A549 (cell line): ENCODE measurements at regions not wholly inside any gene's neighbourhood (a gene's known extent, or its start where the extent isn't known, plus 50 kb on each side); places are given as distances from the start of the nearest gene placed in this dataset.

ENCODE experiments used
- ATAC-seq, 2 experiments: fragments of 200-7000 bp in 1 of 2; fragments of >200 bp in 1 of 2; cut with Nextera tagmentation in 1 of 2; cut with Tn5 transposase in 1 of 2; 3 replicates each; pipeline versions ENCODE4 v1.8.0 to v1.9.1; 2018 to 2020; ENCODE audit warnings: mild to moderate bottlenecking in 1 of 2, moderate library complexity in 1 of 2
- CTCF ChIA-PET: fragments of 300-600 bp; sonication (Branson Sonifier 250); formaldehyde crosslinking; extraction: SDS; loops from one replicate; lab custom pipeline; 2021; ENCODE audit warnings: antibody characterized with exemption, inconsistent platforms; lab: Yijun Ruan, JAX
- POLR2A ChIA-PET: fragments of 350-600 bp; formaldehyde crosslinking; extraction: SDS; loops from one replicate; lab custom pipeline; 2021; ENCODE audit warnings: antibody characterized with exemption, inconsistent platforms; lab: Yijun Ruan, JAX
- DNase-seq, 2 experiments: peaks; one replicate each; pipeline versions ENCODE4 v3.0.0 to v3.0.0-alpha.2; 2011 to 2016; ENCODE audit warnings: low read depth in 1 of 2, low spot score in 1 of 2
- FAIRE-seq: peaks from 2 replicates; lab custom pipeline; 2011; peaks lifted over from hg19 to GRCh38; lab: Jason Lieb, UNC
- H3K27ac ChIP-seq, 2 experiments: fragments of >200 bp; sonication (Bioruptor Twin); formaldehyde crosslinking; 3 replicates each; pipeline ENCODE4 v1.5.1; 2016 to 2017
- H3K4me1 ChIP-seq: fragments of >200 bp; sonication (Bioruptor Twin); formaldehyde crosslinking; 3 replicates; pipeline ENCODE4 v1.6.1; 2016
- H3K4me2 ChIP-seq: fragments of >200 bp; sonication (Bioruptor Twin); formaldehyde crosslinking; 3 replicates; pipeline ENCODE4 v1.6.1; 2016
- H3K4me3 ChIP-seq: fragments of >200 bp; sonication (Bioruptor Twin); formaldehyde crosslinking; 3 replicates; pipeline ENCODE4 v1.5.1; 2016
- H3K9me3 ChIP-seq: fragments of >200 bp; sonication (Bioruptor Twin); formaldehyde crosslinking; 3 replicates; pipeline ENCODE4 v1.6.1; 2016
- ATOH8 ChIP-seq: fragments of 250-450 bp; sonication (Bioruptor Pico); IDR thresholded peaks from 2 replicates; pipeline ENCODE4 v1.5.0; 2020; ENCODE audit warnings: low read depth, mild to moderate bottlenecking, moderate library complexity
- EHF ChIP-seq: fragments of 250-450 bp; sonication (Bioruptor Pico); IDR thresholded peaks from 2 replicates; pipeline ENCODE4 v1.5.0; 2020; ENCODE audit warnings: mild to moderate bottlenecking
- EHMT2 ChIP-seq: fragments of 200-600 bp; sonication (generic); IDR thresholded peaks from 2 replicates; pipeline ENCODE4 v1.6.1; 2016; ENCODE audit warnings: antibody characterized with exemption, low read depth, mild to moderate bottlenecking, moderate library complexity
- FOSL2 ChIP-seq, 2 experiments: fragments of 450-650 bp in 1 of 2; fragments of >200 bp in 1 of 2; sonication (Bioruptor Twin) in 1 of 2; formaldehyde crosslinking; IDR thresholded peaks; 2 replicates each; pipeline versions ENCODE4 v1.5.0 to v1.6.1; 2016 to 2020; ENCODE audit warnings: mild to moderate bottlenecking in 1 of 2, moderate library complexity in 1 of 2
- GATA3 ChIP-seq: IDR thresholded peaks from 2 replicates; pipeline ENCODE4 v1.6.1; 2012; ENCODE audit warnings: borderline replicate concordance
- HES2 ChIP-seq: fragments of >200 bp; sonication (Bioruptor Twin); formaldehyde crosslinking; IDR thresholded peaks from 2 replicates; pipeline ENCODE4 v1.6.1; 2016
- HOXA7 ChIP-seq: fragments of 250-450 bp; sonication (Bioruptor Pico); IDR thresholded peaks from 2 replicates; pipeline ENCODE4 v1.5.0; 2020; ENCODE audit warnings: mild to moderate bottlenecking, moderate library complexity
- HOXB13 ChIP-seq: fragments of 250-450 bp; sonication (Bioruptor Pico); IDR thresholded peaks from 2 replicates; pipeline ENCODE4 v1.5.0; 2020; ENCODE audit warnings: low read depth, mild to moderate bottlenecking, moderate library complexity
- HOXB5 ChIP-seq: fragments of 250-450 bp; sonication (Bioruptor Pico); IDR thresholded peaks from 2 replicates; pipeline ENCODE4 v1.5.0; 2020; ENCODE audit warnings: mild to moderate bottlenecking, moderate library complexity
- JUN ChIP-seq, 2 experiments: fragments of >200 bp; sonication (Bioruptor Twin); formaldehyde crosslinking; IDR thresholded peaks; 2 replicates in 1 of 2; 3 replicates in 1 of 2; pipeline ENCODE4 v1.6.1; 2016 to 2017
- KDM1A ChIP-seq: fragments of 200-600 bp; sonication (generic); IDR thresholded peaks from 2 replicates; pipeline ENCODE4 v1.6.1; 2016; ENCODE audit warnings: low read depth, mild to moderate bottlenecking
- KDM5A ChIP-seq: fragments of 200-600 bp; sonication (generic); IDR thresholded peaks from 2 replicates; pipeline ENCODE4 v1.6.1; 2016; ENCODE audit warnings: antibody characterized with exemption, mild to moderate bottlenecking
- MAFK ChIP-seq: fragments of 450-650 bp; IDR thresholded peaks from 2 replicates; pipeline ENCODE4 v1.6.1; 2014; ENCODE audit not compliant: partially characterized antibody
- NR3C1 ChIP-seq: fragments of >200 bp; sonication (Bioruptor Twin); formaldehyde crosslinking; IDR thresholded peaks from 3 replicates; pipeline ENCODE4 v1.6.1; 2017
- PBX3 ChIP-seq: IDR thresholded peaks from 2 replicates; pipeline ENCODE4 v1.6.1; 2012
- PHF8 ChIP-seq: fragments of 200-600 bp; sonication (generic); IDR thresholded peaks from 2 replicates; pipeline ENCODE4 v1.6.1; 2016; ENCODE audit warnings: low read depth, mild to moderate bottlenecking, antibody characterized with exemption, moderate library complexity, borderline replicate concordance
- POLR2A ChIP-seq: IDR thresholded peaks from 2 replicates; pipeline ENCODE4 v1.6.1; 2012; ENCODE audit warnings: mild to moderate bottlenecking, low read length
- POLR2AphosphoS2 ChIP-seq: conservative IDR thresholded peaks from 2 replicates; pipeline ENCODE4 v1.6.1; 2012; ENCODE audit warnings: low read length, improper control_type of control experiment, inconsistent platforms
- RAD21 ChIP-seq, 2 experiments: fragments of >200 bp in 1 of 2; sonication (Bioruptor Twin) in 1 of 2; formaldehyde crosslinking in 1 of 2; IDR thresholded peaks in 1 of 2; conservative IDR thresholded peaks in 1 of 2; 2 replicates in 1 of 2; 3 replicates in 1 of 2; pipeline ENCODE4 v1.6.1; 2012 to 2018; ENCODE audit warnings: inconsistent platforms in 1 of 2
- TFCP2L1 ChIP-seq: fragments of 250-450 bp; sonication (Bioruptor Pico); IDR thresholded peaks from 2 replicates; pipeline ENCODE4 v1.5.0; 2021; ENCODE audit warnings: mild to moderate bottlenecking
- ZFP36 ChIP-seq: fragments of 450-650 bp; IDR thresholded peaks from 2 replicates; pipeline ENCODE4 v1.6.1; 2014; ENCODE audit warnings: borderline replicate concordance; ENCODE audit not compliant: partially characterized antibody
- ZNF302 ChIP-seq: fragments of 250-450 bp; sonication (Bioruptor Pico); IDR thresholded peaks from 2 replicates; pipeline ENCODE4 v1.9.0; 2021; ENCODE audit warnings: inconsistent platforms, mild to moderate bottlenecking, moderate library complexity
- WGBS: methylation state at CpG from one replicate; pipeline ENCODE4 v1.1.6; 2017; ENCODE audit errors: missing lambda C conversion rate; 5-methylcytosine and 5-hydroxymethylcytosine counted together
- TF ChIP-seq, protein P1 (sequence below): fragments of 250-450 bp; sonication (Bioruptor Pico); IDR thresholded peaks from 2 replicates; pipeline ENCODE4 v1.5.0; 2021; ENCODE audit warnings: mild to moderate bottlenecking, moderate library complexity, borderline replicate concordance

DNA sequence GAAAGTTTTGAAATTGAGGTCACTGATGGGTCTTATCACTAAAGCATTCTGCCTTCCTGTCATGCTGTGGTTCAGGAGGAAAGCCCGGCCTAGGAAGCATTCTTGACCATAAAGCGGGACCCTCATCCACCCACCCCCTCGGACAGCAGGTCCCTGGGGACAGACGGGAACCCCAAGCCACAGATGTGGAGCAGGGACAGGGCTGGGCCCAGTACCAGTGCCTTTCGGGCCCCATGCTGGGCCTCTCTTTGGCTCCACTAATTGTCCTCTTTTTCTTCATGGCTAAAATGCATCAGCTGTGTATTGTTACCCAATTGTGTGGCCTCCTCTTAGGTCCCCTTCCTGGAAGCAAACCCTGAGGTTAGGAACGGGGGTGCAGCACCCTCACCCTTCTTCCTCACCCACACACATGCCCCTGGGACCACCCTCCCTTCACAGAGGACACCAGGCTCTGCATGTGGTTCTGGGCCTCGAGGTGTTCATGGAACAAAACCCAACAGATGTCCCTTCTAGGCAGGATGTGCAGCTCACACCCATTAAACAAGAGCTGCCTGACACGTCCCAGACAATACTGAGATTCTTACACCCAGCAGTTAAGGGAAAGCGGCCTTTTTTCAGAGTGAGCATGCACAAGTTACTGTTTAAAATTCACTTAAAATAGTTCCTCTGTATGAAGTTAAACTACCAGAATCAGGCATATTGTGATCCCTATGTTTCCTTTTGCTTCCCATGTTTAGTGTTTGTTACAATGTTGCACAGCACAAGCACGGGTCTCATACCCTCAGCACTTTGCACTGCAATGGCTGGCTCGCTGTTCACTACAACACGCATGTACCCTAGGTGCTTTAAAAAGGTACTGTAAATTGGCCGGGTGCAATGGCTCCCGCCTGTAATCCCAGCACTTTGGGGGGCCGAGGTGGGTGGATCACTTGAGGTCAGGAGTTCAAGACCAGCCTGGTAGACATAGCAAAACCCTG lies 807.6 kb downstream of the BRD1 start (continued):
- TF ChIP-seq, protein P1, sequence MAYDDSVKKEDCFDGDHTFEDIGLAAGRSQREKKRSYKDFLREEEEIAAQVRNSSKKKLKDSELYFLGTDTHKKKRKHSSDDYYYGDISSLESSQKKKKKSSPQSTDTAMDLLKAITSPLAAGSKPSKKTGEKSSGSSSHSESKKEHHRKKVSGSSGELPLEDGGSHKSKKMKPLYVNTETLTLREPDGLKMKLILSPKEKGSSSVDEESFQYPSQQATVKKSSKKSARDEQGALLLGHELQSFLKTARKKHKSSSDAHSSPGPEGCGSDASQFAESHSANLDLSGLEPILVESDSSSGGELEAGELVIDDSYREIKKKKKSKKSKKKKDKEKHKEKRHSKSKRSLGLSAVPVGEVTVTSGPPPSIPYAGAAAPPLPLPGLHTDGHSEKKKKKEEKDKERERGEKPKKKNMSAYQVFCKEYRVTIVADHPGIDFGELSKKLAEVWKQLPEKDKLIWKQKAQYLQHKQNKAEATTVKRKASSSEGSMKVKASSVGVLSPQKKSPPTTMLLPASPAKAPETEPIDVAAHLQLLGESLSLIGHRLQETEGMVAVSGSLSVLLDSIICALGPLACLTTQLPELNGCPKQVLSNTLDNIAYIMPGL (CRISPR knock-in tag) = no peak
- no peak for TF ChIP-seq GATA3
- TF ChIP-seq HOXA7 (CRISPR knock-in tag) = no peak
- TF ChIP-seq KDM1A = no peak
- no peak for TF ChIP-seq EHMT2
- no peak for TF ChIP-seq FOSL2 (IDR thresholded peaks at IDR 0.05)
- no peak for TF ChIP-seq FOSL2 (CRISPR knock-in tag; IDR thresholded peaks at IDR 0.05)

- Histone ChIP-seq H3K4me1 (no peaks in the 10 kb centered on the region), H3K9me3 (no peaks in the 10 kb centered on the region), H3K4me2 (no peak overlapping the region), H3K27ac (no peak overlapping the region), H3K4me3 (no peak overlapping the region)
- ChIA-PET POLR2A (no interaction called here), CTCF (no interaction called here)
- WGBS = 0% methylated on average over 1 of the region's 12 CpGs
- DNase-seq (no peak), FAIRE-seq (no peak), ATAC-seq (no peak)
- TF ChIP-seq TFCP2L1 (CRISPR knock-in tag) = no peak
- no peak for TF ChIP-seq HES2
- no peak for TF ChIP-seq ATOH8 (CRISPR knock-in tag)
- TF ChIP-seq, protein P1 (CRISPR knock-in tag) = no peak
- no peak for TF ChIP-seq JUN (IDR thresholded peaks at IDR 0.05)
- no peak for TF ChIP-seq EHF (CRISPR knock-in tag)
- no peak for TF ChIP-seq KDM5A
- no peak for TF ChIP-seq HOXB5
Observed at GRCh38 chr22:49018601-49019000, 809.1 kb downstream of the BRD1 start.

- 47% methylated on average over 14 of the region's 21 CpGs for WGBS
- ATAC-seq = no peak
- POLR2A ChIA-PET = no interaction called here
- TF ChIP-seq MAFK (no peak), PBX3 (no peak), PHF8 (no peak), RAD21 (conservative IDR thresholded peaks at IDR 0.05 in 1 of 2, IDR thresholded peaks at IDR 0.05 in 1 of 2) (no peak), ZFP36 (no peak), POLR2A (no peak), POLR2AphosphoS2 (no peak), HOXB13 (CRISPR knock-in tag) (no peak), KDM1A (no peak), JUN (IDR thresholded peaks at IDR 0.05) (no peak), NR3C1 (no peak), FOSL2 (IDR thresholded peaks at IDR 0.05) (no peak), FOSL2 (CRISPR knock-in tag; IDR thresholded peaks at IDR 0.05) (no peak), EHMT2 (no peak), ZNF302 (CRISPR knock-in tag) (no peak)
- TF ChIP-seq, protein P1 (CRISPR knock-in tag) = no peak
Observed at GRCh38 chr22:49017482-49018329, 810.0 kb downstream of the BRD1 start.

More at GRCh38 chr22:49017482-49018329, 810.0 kb downstream of the BRD1 start:
- Histone ChIP-seq H3K4me3 (no peak overlapping the region), H3K27ac (no peak overlapping the region), H3K4me1 (no peaks in the 10 kb centered on the region), H3K4me2 (no peak overlapping the region), H3K9me3 (no peaks in the 10 kb centered on the region)
- no peak for DNase-seq
- FAIRE-seq = no peak
- CTCF ChIA-PET = no interaction called here
